A549 (cell line): ENCODE measurements at regions not wholly inside any gene's neighbourhood (a gene's known extent, or its start where the extent isn't known, plus 50 kb on each side); places are given as distances from the start of the nearest gene placed in this dataset.

Source experiments
- ATAC-seq, 2 experiments: fragments of 200-7000 bp in 1 of 2; fragments of >200 bp in 1 of 2; cut with Nextera tagmentation in 1 of 2; cut with Tn5 transposase in 1 of 2; 3 replicates each; pipeline versions ENCODE4 v1.8.0 to v1.9.1; 2018 to 2020; ENCODE audit warnings: mild to moderate bottlenecking in 1 of 2, moderate library complexity in 1 of 2
- CTCF ChIA-PET: fragments of 300-600 bp; sonication (Branson Sonifier 250); formaldehyde crosslinking; extraction: SDS; loops from one replicate; lab custom pipeline; 2021; ENCODE audit warnings: antibody characterized with exemption, inconsistent platforms; lab: Yijun Ruan, JAX
- POLR2A ChIA-PET: fragments of 350-600 bp; formaldehyde crosslinking; extraction: SDS; loops from one replicate; lab custom pipeline; 2021; ENCODE audit warnings: antibody characterized with exemption, inconsistent platforms; lab: Yijun Ruan, JAX
- DNase-seq, 2 experiments: peaks; one replicate each; pipeline versions ENCODE4 v3.0.0 to v3.0.0-alpha.2; 2011 to 2016; ENCODE audit warnings: low read depth in 1 of 2, low spot score in 1 of 2
- FAIRE-seq: peaks from 2 replicates; lab custom pipeline; 2011; peaks lifted over from hg19 to GRCh38; lab: Jason Lieb, UNC
- H3K27ac ChIP-seq, 2 experiments: fragments of >200 bp; sonication (Bioruptor Twin); formaldehyde crosslinking; 3 replicates each; pipeline ENCODE4 v1.5.1; 2016 to 2017
- H3K4me1 ChIP-seq: fragments of >200 bp; sonication (Bioruptor Twin); formaldehyde crosslinking; 3 replicates; pipeline ENCODE4 v1.6.1; 2016
- H3K4me2 ChIP-seq: fragments of >200 bp; sonication (Bioruptor Twin); formaldehyde crosslinking; 3 replicates; pipeline ENCODE4 v1.6.1; 2016
- H3K4me3 ChIP-seq: fragments of >200 bp; sonication (Bioruptor Twin); formaldehyde crosslinking; 3 replicates; pipeline ENCODE4 v1.5.1; 2016
- H3K9me3 ChIP-seq: fragments of >200 bp; sonication (Bioruptor Twin); formaldehyde crosslinking; 3 replicates; pipeline ENCODE4 v1.6.1; 2016
- CBX2 ChIP-seq: fragments of 200-600 bp; sonication (generic); IDR thresholded peaks from 2 replicates; pipeline ENCODE4 v1.6.1; 2016; ENCODE audit warnings: low read depth, mild to moderate bottlenecking, borderline replicate concordance
- CHD4 ChIP-seq: fragments of 200-600 bp; sonication (generic); IDR thresholded peaks from 2 replicates; pipeline ENCODE4 v1.6.1; 2016; ENCODE audit warnings: antibody characterized with exemption, mild to moderate bottlenecking, borderline replicate concordance
- EHF ChIP-seq: fragments of 250-450 bp; sonication (Bioruptor Pico); IDR thresholded peaks from 2 replicates; pipeline ENCODE4 v1.5.0; 2020; ENCODE audit warnings: mild to moderate bottlenecking
- EHMT2 ChIP-seq: fragments of 200-600 bp; sonication (generic); IDR thresholded peaks from 2 replicates; pipeline ENCODE4 v1.6.1; 2016; ENCODE audit warnings: antibody characterized with exemption, low read depth, mild to moderate bottlenecking, moderate library complexity
- EP300 ChIP-seq, 2 experiments: fragments of >200 bp; sonication (Bioruptor Twin); formaldehyde crosslinking; IDR thresholded peaks; 2 replicates in 1 of 2; 3 replicates in 1 of 2; pipeline ENCODE4 v1.6.1; 2016 to 2017
- FOSB ChIP-seq: fragments of 250-450 bp; sonication (Bioruptor Pico); IDR thresholded peaks from 2 replicates; pipeline ENCODE4 v1.5.0; 2020; ENCODE audit warnings: mild to moderate bottlenecking, moderate library complexity
- FOXS1 ChIP-seq: fragments of 250-450 bp; sonication (Bioruptor Pico); IDR thresholded peaks from 2 replicates; pipeline ENCODE4 v1.5.0; 2020; ENCODE audit warnings: mild to moderate bottlenecking, moderate library complexity
- GATA3 ChIP-seq: IDR thresholded peaks from 2 replicates; pipeline ENCODE4 v1.6.1; 2012; ENCODE audit warnings: borderline replicate concordance
- HDAC2 ChIP-seq: fragments of 200-600 bp; sonication (generic); IDR thresholded peaks from 2 replicates; pipeline ENCODE4 v1.6.1; 2016
- HOXB5 ChIP-seq: fragments of 250-450 bp; sonication (Bioruptor Pico); IDR thresholded peaks from 2 replicates; pipeline ENCODE4 v1.5.0; 2020; ENCODE audit warnings: mild to moderate bottlenecking, moderate library complexity
- JUN ChIP-seq, 2 experiments: fragments of >200 bp; sonication (Bioruptor Twin); formaldehyde crosslinking; IDR thresholded peaks; 2 replicates in 1 of 2; 3 replicates in 1 of 2; pipeline ENCODE4 v1.6.1; 2016 to 2017
- KDM5A ChIP-seq: fragments of 200-600 bp; sonication (generic); IDR thresholded peaks from 2 replicates; pipeline ENCODE4 v1.6.1; 2016; ENCODE audit warnings: antibody characterized with exemption, mild to moderate bottlenecking
- MAFK ChIP-seq: fragments of 450-650 bp; IDR thresholded peaks from 2 replicates; pipeline ENCODE4 v1.6.1; 2014; ENCODE audit not compliant: partially characterized antibody
- NPAS2 ChIP-seq: fragments of 250-450 bp; sonication (Bioruptor Pico); IDR thresholded peaks from 2 replicates; pipeline ENCODE4 v1.8.0; 2022; ENCODE audit warnings: mild to moderate bottlenecking, moderate library complexity, borderline replicate concordance
- NR3C1 ChIP-seq: fragments of >200 bp; sonication (Bioruptor Twin); formaldehyde crosslinking; IDR thresholded peaks from 3 replicates; pipeline ENCODE4 v1.6.1; 2017
- PHF8 ChIP-seq: fragments of 200-600 bp; sonication (generic); IDR thresholded peaks from 2 replicates; pipeline ENCODE4 v1.6.1; 2016; ENCODE audit warnings: low read depth, mild to moderate bottlenecking, antibody characterized with exemption, moderate library complexity, borderline replicate concordance
- POLR2AphosphoS2 ChIP-seq: conservative IDR thresholded peaks from 2 replicates; pipeline ENCODE4 v1.6.1; 2012; ENCODE audit warnings: low read length, improper control_type of control experiment, inconsistent platforms
- RFX5 ChIP-seq: fragments of 450-650 bp; IDR thresholded peaks from 2 replicates; pipeline ENCODE4 v1.7.1; 2014; ENCODE audit warnings: antibody characterized with exemption, mild to moderate bottlenecking, moderate library complexity
- SMC3 ChIP-seq: fragments of >200 bp; sonication (Bioruptor Twin); formaldehyde crosslinking; IDR thresholded peaks from 3 replicates; pipeline ENCODE4 v1.6.1; 2018; ENCODE audit warnings: inconsistent platforms
- SREBF2 ChIP-seq: fragments of 450-650 bp; IDR thresholded peaks from 2 replicates; pipeline ENCODE4 v1.6.1; 2014; ENCODE audit warnings: mild to moderate bottlenecking, moderate library complexity
- ZC3H11A ChIP-seq: fragments of 450-650 bp; IDR thresholded peaks from 2 replicates; pipeline ENCODE4 v1.6.1; 2014; ENCODE audit warnings: antibody characterized with exemption, mild to moderate bottlenecking
- ZNF302 ChIP-seq: fragments of 250-450 bp; sonication (Bioruptor Pico); IDR thresholded peaks from 2 replicates; pipeline ENCODE4 v1.9.0; 2021; ENCODE audit warnings: inconsistent platforms, mild to moderate bottlenecking, moderate library complexity
- WGBS: methylation state at CpG from one replicate; pipeline ENCODE4 v1.1.6; 2017; ENCODE audit errors: missing lambda C conversion rate; 5-methylcytosine and 5-hydroxymethylcytosine counted together
- TF ChIP-seq, protein P1 (sequence below): fragments of 450-650 bp; IDR thresholded peaks from 2 replicates; pipeline ENCODE4 v1.6.1; 2014; ENCODE audit warnings: antibody characterized with exemption
- TF ChIP-seq, protein P2 (sequence below): IDR thresholded peaks from 2 replicates; pipeline ENCODE4 v1.6.1; 2012; ENCODE audit warnings: low read depth, borderline replicate concordance
- TF ChIP-seq, protein P3 (sequence below): IDR thresholded peaks from 2 replicates; pipeline ENCODE4 v1.6.1; 2012
- TF ChIP-seq, protein P4 (sequence below): IDR thresholded peaks from 2 replicates; pipeline ENCODE4 v1.6.1; 2012

DNA sequence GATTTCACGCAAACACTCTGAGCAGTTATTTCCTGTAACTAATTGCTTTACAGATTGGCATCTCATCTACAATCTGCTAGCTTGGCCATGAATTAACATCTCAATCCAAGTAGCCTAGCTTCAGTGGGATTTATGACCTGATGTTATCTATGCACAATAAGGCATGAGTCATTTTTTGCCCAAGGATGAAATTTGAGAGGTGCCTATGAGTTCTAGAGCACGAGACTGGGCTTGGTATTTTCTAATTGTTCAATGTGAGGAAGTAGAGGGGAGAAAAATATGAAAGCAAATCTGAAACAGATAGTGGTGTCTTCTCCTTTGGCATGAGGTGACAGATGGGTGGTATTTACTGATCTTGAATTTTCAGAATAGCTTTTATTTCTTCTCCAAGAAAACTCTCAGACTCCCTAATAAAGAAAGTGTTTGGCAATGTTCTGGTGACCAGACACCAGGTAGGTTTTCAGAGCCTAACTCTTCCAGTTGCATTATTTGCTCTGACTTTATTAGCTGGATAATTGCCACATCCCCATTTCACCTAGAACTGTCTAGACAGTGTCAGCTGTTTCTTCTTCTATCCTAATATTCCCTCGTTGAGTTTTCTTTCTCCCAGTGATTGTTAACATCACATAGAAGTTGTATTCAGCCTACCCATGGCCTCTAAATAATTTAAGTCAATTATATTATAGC lies 301.0 kb upstream of the UMPS start:
- ATAC-seq, result no peak
- WGBS, result 21% methylated on average over 3 of the region's 3 CpGs
- FAIRE-seq, result peak; percentile 72
- Histone ChIP-seq H3K9me3 (no peaks in the 10 kb centered on the region), H3K4me3 (no peak overlapping the region), H3K4me1 (peaks cover 7% of the 10 kb centered on the region; the same call in 2 of the 3 replicates), H3K4me2 (peak overlapping the region; percentile 16; the same call in 1 of the 3 replicates), H3K27ac (no peak overlapping the region)
- TF ChIP-seq GATA3 (peak; percentile 62), FOSB (no peak)
- TF ChIP-seq, protein P1, sequence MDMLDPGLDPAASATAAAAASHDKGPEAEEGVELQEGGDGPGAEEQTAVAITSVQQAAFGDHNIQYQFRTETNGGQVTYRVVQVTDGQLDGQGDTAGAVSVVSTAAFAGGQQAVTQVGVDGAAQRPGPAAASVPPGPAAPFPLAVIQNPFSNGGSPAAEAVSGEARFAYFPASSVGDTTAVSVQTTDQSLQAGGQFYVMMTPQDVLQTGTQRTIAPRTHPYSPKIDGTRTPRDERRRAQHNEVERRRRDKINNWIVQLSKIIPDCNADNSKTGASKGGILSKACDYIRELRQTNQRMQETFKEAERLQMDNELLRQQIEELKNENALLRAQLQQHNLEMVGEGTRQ, result no peak
- ChIA-PET CTCF (interaction anchor here (1.0 to 1.7 kb wide), 5 partner anchors 9 to 130 kb away, joined by 3 to 12 read pairs (median 4); no protein-coding TSS in a partner anchor), POLR2A (no interaction called here)
- peak; percentile 9 to 10 for DNase-seq

DNA sequence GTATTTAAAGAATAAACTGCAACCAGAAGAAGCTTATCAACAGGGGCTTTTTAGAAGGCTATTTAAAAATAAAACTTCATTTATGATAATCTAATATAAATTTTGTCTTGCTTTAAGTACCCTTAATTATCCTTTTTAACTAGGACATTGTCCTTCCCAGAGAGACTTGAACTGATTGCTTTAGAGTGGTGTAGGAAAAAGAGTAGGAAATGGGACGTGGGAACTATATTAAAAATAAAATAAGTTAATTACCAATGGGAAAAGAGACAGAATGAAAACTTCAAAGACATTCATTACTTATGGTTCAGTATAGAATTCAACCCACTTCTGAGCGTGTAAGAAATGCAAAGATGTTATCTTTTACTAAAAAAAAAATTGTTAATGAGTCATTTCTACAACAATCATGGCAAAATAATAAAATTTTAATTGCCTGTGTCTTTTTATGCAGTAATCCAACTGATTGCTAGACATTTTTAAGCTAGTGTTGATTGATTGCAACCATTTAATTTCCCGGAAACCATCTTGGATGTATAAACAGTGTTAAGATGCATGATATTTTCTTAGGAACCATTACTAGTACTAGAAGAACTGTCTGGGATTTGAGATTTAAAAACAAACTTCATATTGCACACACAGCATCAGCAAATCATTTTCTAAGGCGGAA lies 298.8 kb upstream of the UMPS start:
- no peak overlapping the region for H3K4me3 ChIP-seq
- ATAC-seq (no peak), FAIRE-seq (no peak), DNase-seq (no peak)
- no peaks in the 10 kb centered on the region for H3K9me3 ChIP-seq
- TF ChIP-seq SREBF2 (no peak), RFX5 (no peak), JUN (IDR thresholded peaks at IDR 0.05) (no peak), MAFK (no peak), HDAC2 (no peak), ZNF302 (CRISPR knock-in tag) (no peak), EHF (CRISPR knock-in tag) (no peak), FOXS1 (CRISPR knock-in tag) (no peak), KDM5A (no peak), NR3C1 (no peak), PHF8 (no peak), ZC3H11A (no peak), CBX2 (no peak), POLR2AphosphoS2 (no peak)
- TF ChIP-seq, protein P2, sequence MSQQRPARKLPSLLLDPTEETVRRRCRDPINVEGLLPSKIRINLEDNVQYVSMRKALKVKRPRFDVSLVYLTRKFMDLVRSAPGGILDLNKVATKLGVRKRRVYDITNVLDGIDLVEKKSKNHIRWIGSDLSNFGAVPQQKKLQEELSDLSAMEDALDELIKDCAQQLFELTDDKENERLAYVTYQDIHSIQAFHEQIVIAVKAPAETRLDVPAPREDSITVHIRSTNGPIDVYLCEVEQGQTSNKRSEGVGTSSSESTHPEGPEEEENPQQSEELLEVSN, result no peak
- TF ChIP-seq, protein P3, sequence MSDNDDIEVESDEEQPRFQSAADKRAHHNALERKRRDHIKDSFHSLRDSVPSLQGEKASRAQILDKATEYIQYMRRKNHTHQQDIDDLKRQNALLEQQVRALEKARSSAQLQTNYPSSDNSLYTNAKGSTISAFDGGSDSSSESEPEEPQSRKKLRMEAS, result no peak
- WGBS, result 30% methylated on average over 4 of the region's 4 CpGs
- H3K4me2 ChIP-seq, result no peak overlapping the region
- CTCF ChIA-PET, result interaction anchor here (1.1 to 1.7 kb wide), 2 partner anchors 15 to 37 kb away, joined by 3 to 4 read pairs; no protein-coding TSS in a partner anchor
- POLR2A ChIA-PET, result no interaction called here
- H3K4me1 ChIP-seq, result peaks cover 7% of the 10 kb centered on the region; the same call in 2 of the 3 replicates
- no peak overlapping the region for H3K27ac ChIP-seq

DNA sequence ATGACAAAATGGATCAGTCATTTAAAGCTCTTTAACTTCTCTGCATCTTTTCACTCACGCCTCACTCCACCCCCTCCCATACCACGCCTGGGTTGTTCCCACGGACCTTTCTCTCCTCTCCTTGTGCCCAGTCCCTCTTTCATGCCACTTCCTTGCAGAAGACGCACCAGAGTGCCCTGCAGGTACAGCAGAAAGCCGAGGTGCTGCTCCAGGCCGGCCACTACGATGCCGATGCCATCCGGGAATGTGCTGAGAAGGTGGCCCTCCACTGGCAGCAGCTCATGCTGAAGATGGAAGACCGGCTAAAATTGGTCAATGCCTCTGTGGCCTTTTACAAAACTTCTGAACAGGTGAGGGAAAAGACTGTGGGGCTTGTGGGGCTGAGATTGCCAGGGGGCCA lies 296.1 kb upstream of the UMPS start:
- FAIRE-seq, result no peak
- H3K9me3 ChIP-seq, result no peaks in the 10 kb centered on the region
- no peak overlapping the region for H3K4me2 ChIP-seq
- WGBS, result 42% methylated on average over 10 of the region's 10 CpGs
- H3K4me1 ChIP-seq, result peaks cover 2% of the 10 kb centered on the region; the same call in 2 of the 3 replicates
- ChIA-PET POLR2A (no interaction called here), CTCF (interaction anchor here (1.4 kb wide), 1 partner anchor 401 kb away, joined by 3 read pairs; the partner anchor contains the start of gene KALRN)
- no peak overlapping the region for H3K4me3 ChIP-seq
- no peak for ATAC-seq
- no peak for DNase-seq
- TF ChIP-seq MAFK, result no peak
- no peak for TF ChIP-seq HOXB5 (CRISPR knock-in tag)
- no peak for TF ChIP-seq SMC3
- TF ChIP-seq EHMT2, result no peak
- TF ChIP-seq CHD4, result no peak
- TF ChIP-seq EP300 (IDR thresholded peaks at IDR 0.05), result no peak
- TF ChIP-seq NPAS2 (CRISPR knock-in tag), result no peak
- TF ChIP-seq, protein P4, sequence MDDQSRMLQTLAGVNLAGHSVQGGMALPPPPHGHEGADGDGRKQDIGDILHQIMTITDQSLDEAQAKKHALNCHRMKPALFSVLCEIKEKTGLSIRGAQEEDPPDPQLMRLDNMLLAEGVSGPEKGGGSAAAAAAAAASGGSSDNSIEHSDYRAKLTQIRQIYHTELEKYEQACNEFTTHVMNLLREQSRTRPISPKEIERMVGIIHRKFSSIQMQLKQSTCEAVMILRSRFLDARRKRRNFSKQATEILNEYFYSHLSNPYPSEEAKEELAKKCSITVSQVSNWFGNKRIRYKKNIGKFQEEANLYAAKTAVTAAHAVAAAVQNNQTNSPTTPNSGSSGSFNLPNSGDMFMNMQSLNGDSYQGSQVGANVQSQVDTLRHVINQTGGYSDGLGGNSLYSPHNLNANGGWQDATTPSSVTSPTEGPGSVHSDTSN, result no peak
- H3K27ac ChIP-seq, result no peak overlapping the region
